ENCODE measurements at regions not wholly inside any gene's neighbourhood (a gene's known extent, or its start where the extent isn't known, plus 50 kb on each side); places are given as distances from the start of the nearest gene placed in this dataset.

DNA sequence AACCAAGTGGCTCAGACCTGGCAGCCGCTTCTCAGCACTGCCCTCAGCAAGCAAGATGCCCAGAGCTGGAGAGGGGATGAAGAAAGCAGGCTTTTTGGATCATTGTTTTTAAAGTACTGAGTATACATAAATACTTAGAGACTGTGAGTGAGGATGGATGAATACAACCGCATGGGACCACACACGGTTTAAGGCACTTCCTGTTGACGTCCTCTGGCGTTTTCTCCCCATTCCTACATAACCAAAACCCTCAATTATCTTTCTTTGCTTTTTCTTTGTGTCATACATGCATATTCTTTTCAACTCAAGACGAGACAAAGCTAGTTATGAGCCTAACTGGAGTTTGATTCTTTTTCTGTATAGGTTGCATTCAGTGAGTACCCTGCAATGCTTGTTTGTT is 198.4 kb downstream of the GALR1 start:
- no peak for DNase-seq

- no peak for DNase-seq
Measured at GRCh38 chr18:77455004-77455403, 205.4 kb downstream of the GALR1 start.

DNA sequence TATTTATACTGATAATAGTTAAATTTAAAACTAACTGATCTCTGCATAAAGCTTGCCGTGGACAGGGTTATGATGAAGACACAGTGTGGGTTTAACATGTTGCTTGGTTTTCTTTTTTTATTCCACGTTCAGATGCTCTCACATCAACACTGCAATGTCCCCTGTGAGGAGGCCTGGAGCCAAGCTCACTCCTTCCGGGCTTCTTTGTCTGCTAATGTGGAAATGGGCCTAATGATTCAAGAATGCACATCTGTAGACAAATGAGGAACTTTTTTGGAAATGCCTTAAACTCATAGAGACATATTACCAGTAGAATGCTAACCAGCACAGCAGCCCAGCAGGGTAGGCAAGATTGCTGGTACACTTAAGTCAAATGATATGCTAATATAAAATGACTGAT is 208.0 kb downstream of the GALR1 start:
- no peak for DNase-seq

- DNase-seq: no peak
Measured at GRCh38 chr18:77461062-77461688, 211.5 kb downstream of the GALR1 start.

- DNase-seq: no peak
Measured at GRCh38 chr18:77464917-77465316, 215.3 kb downstream of the GALR1 start.

GRCh38 chr18:77466890-77467289 is 217.2 kb downstream of the GALR1 start:
- no peak for DNase-seq

GRCh38 chr18:77469131-77469530 is 219.5 kb downstream of the GALR1 start:
- no peak for DNase-seq

GRCh38 chr18:77470569-77471413 is 221.1 kb downstream of the GALR1 start:
- DNase-seq: no peak

GRCh38 chr18:77472509-77472908 is 222.9 kb downstream of the GALR1 start:
- no peak for DNase-seq

DNA sequence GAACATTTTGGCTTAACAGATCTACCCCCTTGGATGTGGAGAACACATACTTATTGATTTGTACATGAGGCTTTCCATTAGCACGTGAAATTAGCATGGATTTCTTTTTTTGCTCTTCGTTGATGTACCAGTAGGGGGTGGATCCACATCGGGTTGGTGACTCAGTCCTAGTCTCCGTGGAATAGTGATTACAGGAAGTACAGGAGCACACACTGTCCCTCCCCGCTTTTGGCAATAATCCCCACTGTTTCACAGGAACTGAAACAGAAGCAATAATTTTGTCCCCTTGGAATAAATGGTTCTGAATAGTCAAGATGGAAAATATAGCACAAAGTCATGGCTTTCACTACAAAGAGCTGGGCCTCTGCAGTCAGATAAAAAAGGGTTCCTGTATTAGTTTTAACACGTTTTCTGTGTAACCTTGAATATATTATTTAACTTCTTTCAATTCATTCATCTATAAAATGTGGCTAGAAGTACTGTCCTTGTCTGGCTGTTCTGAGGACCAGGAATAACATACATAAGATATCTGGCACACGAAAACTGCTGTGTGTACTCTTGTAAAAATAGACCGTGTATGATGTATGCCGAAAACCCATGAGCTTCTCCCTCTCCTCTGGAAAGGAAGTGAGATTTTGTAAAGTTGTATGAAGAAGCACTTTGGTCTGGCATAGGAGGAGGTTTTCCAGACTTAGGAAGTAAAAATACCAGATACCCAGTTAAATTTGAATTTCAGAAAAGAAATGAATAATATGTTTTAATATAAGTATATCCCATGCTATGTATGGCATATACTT is 229.2 kb downstream of the GALR1 start:
- no peak for DNase-seq

DNA sequence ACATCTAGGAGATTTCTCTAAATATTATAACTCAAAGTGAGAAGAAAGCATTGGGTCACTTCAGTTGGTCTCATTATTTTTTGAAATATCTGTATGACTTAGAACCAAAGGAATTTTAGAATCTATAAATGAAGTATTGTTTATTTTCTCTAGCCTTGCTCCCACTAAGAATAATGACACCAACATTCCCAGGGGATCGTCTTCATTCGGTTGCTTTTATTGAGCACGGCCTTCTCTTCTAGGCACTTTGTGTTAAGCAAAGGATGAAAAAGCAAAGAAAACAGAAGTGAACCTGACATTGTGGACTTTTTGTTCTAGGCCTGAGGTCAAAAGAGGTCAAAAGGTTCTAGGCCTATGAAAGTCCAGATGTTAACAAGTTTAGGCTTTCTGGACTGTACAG is 231.9 kb downstream of the GALR1 start:
- DNase-seq: no peak

GRCh38 chr18:77482190-77483085 is 232.8 kb downstream of the GALR1 start:
- DNase-seq: no peak

DNA sequence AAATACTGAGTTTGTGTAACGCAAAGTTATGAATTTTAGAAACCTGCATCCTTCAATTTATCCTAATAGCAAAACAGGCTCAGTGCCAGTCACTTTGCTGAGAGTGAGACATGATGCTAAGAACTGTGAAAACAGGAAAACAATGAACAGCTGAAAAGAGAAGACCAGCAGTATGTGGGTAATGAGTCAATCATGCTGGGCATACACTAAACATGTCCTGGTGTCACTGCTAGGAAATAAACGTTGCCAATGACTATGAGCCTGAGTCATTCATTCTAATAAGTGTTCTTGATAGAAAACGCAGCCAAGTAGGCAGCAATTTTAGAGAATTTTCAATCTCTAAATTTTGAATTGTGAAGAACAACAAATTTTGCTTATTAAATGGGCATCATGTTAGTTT is 237.3 kb downstream of the GALR1 start:
- no peak for DNase-seq

DNA sequence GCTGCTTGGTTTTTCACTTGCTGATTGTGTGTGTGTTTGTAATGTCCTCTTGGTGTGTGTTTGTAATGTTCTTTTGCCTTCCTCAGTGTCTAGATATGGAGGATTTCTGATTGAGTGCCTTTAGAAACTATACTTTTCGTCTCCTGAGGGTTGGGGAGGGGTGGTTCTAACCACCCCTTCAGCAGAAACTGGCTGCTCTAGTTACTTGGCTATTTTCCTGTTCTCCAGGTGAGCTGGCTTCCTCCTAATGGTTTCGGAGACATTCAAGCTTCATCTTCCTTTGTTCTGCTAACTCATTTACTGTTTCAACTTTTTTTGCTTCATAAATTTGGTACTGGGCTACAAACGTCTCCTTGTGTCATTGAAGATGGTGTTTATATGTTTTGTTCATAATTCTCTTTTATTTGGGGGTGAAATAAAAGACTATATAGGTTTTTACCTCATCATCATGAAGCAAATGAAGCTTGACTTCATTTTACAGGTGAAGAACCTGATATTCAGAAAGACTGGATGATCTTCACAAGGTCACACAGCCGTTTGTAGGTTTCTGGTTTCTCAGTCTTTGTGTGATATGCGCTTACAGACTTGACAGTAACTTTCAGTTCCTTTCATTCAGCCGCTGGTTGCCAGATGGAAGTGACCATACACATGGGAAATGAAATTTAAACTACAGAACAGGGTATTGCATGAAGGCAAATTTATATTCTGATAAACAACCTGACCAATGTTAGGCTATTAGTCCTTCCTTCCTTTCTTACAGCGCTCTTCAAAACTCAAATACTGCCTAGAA is 238.5 kb downstream of the GALR1 start:
- no peak for DNase-seq

DNA sequence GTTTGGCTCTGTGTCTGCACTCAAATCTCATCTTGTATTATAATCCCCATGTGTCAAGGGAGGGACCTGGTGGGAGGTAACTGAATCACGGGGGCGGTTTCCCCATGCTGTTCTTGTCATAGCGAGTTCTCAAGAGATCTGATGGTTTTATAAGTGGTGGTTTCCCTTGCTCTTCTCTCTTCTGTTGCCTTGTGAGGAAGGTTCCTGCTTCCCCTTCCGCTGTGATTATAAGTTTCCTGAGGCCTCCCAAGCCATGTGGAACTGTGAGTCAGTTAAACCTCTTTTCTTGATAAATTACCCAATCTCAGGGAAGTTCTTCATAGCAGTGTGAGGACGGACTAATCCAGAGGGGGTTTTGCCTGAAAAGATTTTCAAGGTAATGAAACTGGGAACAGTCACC is 245.4 kb downstream of the GALR1 start:
- no peak for DNase-seq

GRCh38 chr18:77495982-77496690 is 246.5 kb downstream of the GALR1 start:
- DNase-seq: no peak

- no peak for DNase-seq
Measured at GRCh38 chr18:77501266-77501665, 251.6 kb downstream of the GALR1 start.

- DNase-seq: no peak
Measured at GRCh38 chr18:77505499-77505898, 255.9 kb downstream of the GALR1 start.

DNA sequence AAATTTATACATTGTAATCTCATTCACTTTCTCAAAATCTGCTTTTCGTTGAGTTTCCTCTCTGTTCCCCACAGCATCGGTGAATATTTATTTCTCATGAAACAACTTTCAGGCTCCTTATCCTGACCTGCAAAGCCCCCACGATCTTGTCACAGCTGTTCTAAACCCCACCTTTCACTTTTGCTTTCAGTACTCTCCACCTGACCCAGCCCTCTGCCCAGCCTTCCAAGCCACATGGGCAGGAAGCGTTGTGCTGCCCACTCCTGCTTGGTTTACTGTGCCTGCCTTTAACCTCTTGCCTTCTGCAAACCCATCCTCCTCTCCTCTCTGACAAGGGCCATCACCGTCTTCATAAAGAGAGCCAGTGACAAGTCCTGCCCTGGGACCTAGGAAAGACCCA is 262.5 kb downstream of the GALR1 start:
- DNase-seq: no peak

GRCh38 chr18:77517901-77518300 is 268.3 kb downstream of the GALR1 start:
- DNase-seq: no peak

- DNase-seq: no peak
Measured at GRCh38 chr18:77520767-77521166, 271.1 kb downstream of the GALR1 start.
